Smooth muscle cell (in vitro differentiated cells): ENCODE measurements at regions not wholly inside any gene's neighbourhood (a gene's known extent, or its start where the extent isn't known, plus 50 kb on each side); places are given as distances from the start of the nearest gene placed in this dataset.
A peak's percentile ranks its signal among the peaks of the same experiment; 100 is the strongest.

Experiments
- DNase-seq: peaks from one replicate; lab custom pipeline; 2025; ENCODE audit not compliant: unreplicated experiment; lab: John Stamatoyannopoulos, UW
- H2AFZ ChIP-seq: fragments of 200-600 bp; sonication (generic); 2 replicates; pipeline ENCODE4 v1.6.0; 2016; ENCODE audit warnings: antibody characterized with exemption, low read depth, mild to moderate bottlenecking
- H3F3A ChIP-seq: fragments of 200-600 bp; sonication (generic); 2 replicates; pipeline ENCODE4 v1.6.0; 2017; ENCODE audit warnings: antibody characterized with exemption, low read depth
- H3K27ac ChIP-seq: fragments of 200-600 bp; sonication (generic); 2 replicates; pipeline ENCODE4 v1.5.1; 2016; ENCODE audit warnings: low read depth, mild to moderate bottlenecking
- H3K27me3 ChIP-seq: fragments of 200-600 bp; sonication (generic); 2 replicates; pipeline ENCODE4 v1.6.1; 2016; ENCODE audit warnings: low read depth, mild to moderate bottlenecking
- H3K36me3 ChIP-seq: fragments of 200-600 bp; sonication (generic); 2 replicates; pipeline ENCODE4 v1.5.1; 2016; ENCODE audit warnings: low read depth
- H3K4me1 ChIP-seq: fragments of 200-600 bp; sonication (generic); 2 replicates; pipeline ENCODE4 v1.5.1; 2016; ENCODE audit warnings: low read depth
- H3K4me2 ChIP-seq: fragments of 200-600 bp; sonication (generic); 2 replicates; pipeline ENCODE4 v1.6.0; 2016; ENCODE audit warnings: mild to moderate bottlenecking
- H3K4me3 ChIP-seq: fragments of 200-600 bp; sonication (generic); 2 replicates; pipeline ENCODE4 v1.5.1; 2016; ENCODE audit warnings: mild to moderate bottlenecking
- H3K79me2 ChIP-seq: fragments of 200-600 bp; sonication (generic); 2 replicates; pipeline ENCODE4 v1.6.0; 2016; ENCODE audit warnings: low read depth, mild to moderate bottlenecking
- H3K9ac ChIP-seq: fragments of 200-600 bp; sonication (generic); 2 replicates; pipeline ENCODE4 v1.6.0; 2016; ENCODE audit warnings: low read depth
- H3K9me3 ChIP-seq: fragments of 200-600 bp; sonication (generic); replicated peaks from 2 replicates; pipeline ENCODE4 v1.5.1; 2016; ENCODE audit warnings: low read depth
- H4K20me1 ChIP-seq: fragments of 200-600 bp; sonication (generic); 2 replicates; pipeline ENCODE4 v1.6.0; 2016; ENCODE audit warnings: low read depth
- CTCF ChIP-seq: fragments of 200-600 bp; sonication (generic); IDR thresholded peaks from 2 replicates; pipeline ENCODE4 v1.5.1; 2017; ENCODE audit warnings: borderline replicate concordance, mild to moderate bottlenecking, antibody characterized with exemption; ENCODE audit not compliant: insufficient read depth, poor library complexity, severe bottlenecking
- WGBS: methylation state at CpG from one replicate; pipeline ENCODE4 v1.1.7; 2016; ENCODE audit warnings: low lambda C conversion rate; 5-methylcytosine and 5-hydroxymethylcytosine counted together

GRCh38 chr3:188008582-188009213 lies 145.3 kb upstream of the LPP start:
- TF ChIP-seq CTCF: no peak
- Histone ChIP-seq H3K4me1 (peaks cover 4% of the 10 kb centered on the region), H4K20me1 (no peaks in the 10 kb centered on the region), H3K27ac (no peak overlapping the region), H3K4me2 (no peak overlapping the region), H3F3A (no peaks in the 10 kb centered on the region), H3K36me3 (no peaks in the 10 kb centered on the region), H2AFZ (no peak overlapping the region), H3K9me3 (no peaks in the 10 kb centered on the region), H3K27me3 (no peaks in the 10 kb centered on the region), H3K9ac (no peak overlapping the region), H3K79me2 (no peaks in the 10 kb centered on the region), H3K4me3 (no peak overlapping the region)
- WGBS: 96% methylated on average over 3 of the region's 3 CpGs
- DNase-seq: no peak

- Histone ChIP-seq H3K36me3 (no peaks in the 10 kb centered on the region), H3K9me3 (no peaks in the 10 kb centered on the region), H2AFZ (no peak overlapping the region), H3F3A (no peaks in the 10 kb centered on the region), H3K4me2 (no peak overlapping the region), H3K4me3 (no peak overlapping the region), H3K9ac (no peak overlapping the region), H3K27me3 (no peaks in the 10 kb centered on the region), H3K4me1 (no peaks in the 10 kb centered on the region), H4K20me1 (no peaks in the 10 kb centered on the region), H3K27ac (no peak overlapping the region), H3K79me2 (no peaks in the 10 kb centered on the region)
- WGBS: 68% methylated on average over 8 of the region's 8 CpGs
- DNase-seq: no peak
- TF ChIP-seq CTCF: no peak
Observed at GRCh38 chr3:188010478-188010877, 143.5 kb upstream of the LPP start.

- no peak for TF ChIP-seq CTCF
- Histone ChIP-seq H2AFZ (no peak overlapping the region), H3K4me3 (no peak overlapping the region), H4K20me1 (no peaks in the 10 kb centered on the region), H3K9me3 (no peaks in the 10 kb centered on the region), H3K27me3 (no peaks in the 10 kb centered on the region), H3F3A (no peaks in the 10 kb centered on the region), H3K4me1 (no peaks in the 10 kb centered on the region), H3K4me2 (no peak overlapping the region), H3K36me3 (no peaks in the 10 kb centered on the region), H3K79me2 (no peaks in the 10 kb centered on the region), H3K9ac (no peak overlapping the region), H3K27ac (no peak overlapping the region)
- WGBS: 87% methylated on average over 4 of the region's 4 CpGs
- DNase-seq: no peak
Observed at GRCh38 chr3:188019727-188020126, 134.2 kb upstream of the LPP start.

- Histone ChIP-seq H3K4me3 (no peak overlapping the region), H3K9ac (no peak overlapping the region), H2AFZ (peak overlapping the region; percentile 88), H3K9me3 (no peaks in the 10 kb centered on the region), H3K27ac (no peak overlapping the region), H3K27me3 (no peaks in the 10 kb centered on the region), H3K4me1 (no peaks in the 10 kb centered on the region), H3K4me2 (peak overlapping the region; percentile 61), H3K79me2 (no peaks in the 10 kb centered on the region), H3K36me3 (no peaks in the 10 kb centered on the region), H4K20me1 (no peaks in the 10 kb centered on the region), H3F3A (no peaks in the 10 kb centered on the region)
- no peak for TF ChIP-seq CTCF
- WGBS: 87% methylated on average over 3 of the region's 3 CpGs
- DNase-seq: no peak
Observed at GRCh38 chr3:188021041-188021440, 132.9 kb upstream of the LPP start.
